ENCODE measurements at regions not wholly inside any gene's neighbourhood (a gene's known extent, or its start where the extent isn't known, plus 50 kb on each side); places are given as distances from the start of the nearest gene placed in this dataset.

GRCh38 chr13:89315287-89315686 lies 1644.1 kb downstream of the SLITRK5 start:
- no peaks in the 10 kb centered on the region for H3K9me3 ChIP-seq
- no peak for DNase-seq (ENCODE audit: low spot score)
- TF ChIP-seq, protein P1, sequence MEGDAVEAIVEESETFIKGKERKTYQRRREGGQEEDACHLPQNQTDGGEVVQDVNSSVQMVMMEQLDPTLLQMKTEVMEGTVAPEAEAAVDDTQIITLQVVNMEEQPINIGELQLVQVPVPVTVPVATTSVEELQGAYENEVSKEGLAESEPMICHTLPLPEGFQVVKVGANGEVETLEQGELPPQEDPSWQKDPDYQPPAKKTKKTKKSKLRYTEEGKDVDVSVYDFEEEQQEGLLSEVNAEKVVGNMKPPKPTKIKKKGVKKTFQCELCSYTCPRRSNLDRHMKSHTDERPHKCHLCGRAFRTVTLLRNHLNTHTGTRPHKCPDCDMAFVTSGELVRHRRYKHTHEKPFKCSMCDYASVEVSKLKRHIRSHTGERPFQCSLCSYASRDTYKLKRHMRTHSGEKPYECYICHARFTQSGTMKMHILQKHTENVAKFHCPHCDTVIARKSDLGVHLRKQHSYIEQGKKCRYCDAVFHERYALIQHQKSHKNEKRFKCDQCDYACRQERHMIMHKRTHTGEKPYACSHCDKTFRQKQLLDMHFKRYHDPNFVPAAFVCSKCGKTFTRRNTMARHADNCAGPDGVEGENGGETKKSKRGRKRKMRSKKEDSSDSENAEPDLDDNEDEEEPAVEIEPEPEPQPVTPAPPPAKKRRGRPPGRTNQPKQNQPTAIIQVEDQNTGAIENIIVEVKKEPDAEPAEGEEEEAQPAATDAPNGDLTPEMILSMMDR (IDR thresholded peaks at IDR 0.05) = no peak
- H3K4me1 ChIP-seq = no peaks in the 10 kb centered on the region
- H3K27ac ChIP-seq = no peak overlapping the region
- H3K27me3 ChIP-seq = no peaks in the 10 kb centered on the region
- H3K4me3 ChIP-seq = no peak overlapping the region
- no peaks in the 10 kb centered on the region for H3K36me3 ChIP-seq

DNA sequence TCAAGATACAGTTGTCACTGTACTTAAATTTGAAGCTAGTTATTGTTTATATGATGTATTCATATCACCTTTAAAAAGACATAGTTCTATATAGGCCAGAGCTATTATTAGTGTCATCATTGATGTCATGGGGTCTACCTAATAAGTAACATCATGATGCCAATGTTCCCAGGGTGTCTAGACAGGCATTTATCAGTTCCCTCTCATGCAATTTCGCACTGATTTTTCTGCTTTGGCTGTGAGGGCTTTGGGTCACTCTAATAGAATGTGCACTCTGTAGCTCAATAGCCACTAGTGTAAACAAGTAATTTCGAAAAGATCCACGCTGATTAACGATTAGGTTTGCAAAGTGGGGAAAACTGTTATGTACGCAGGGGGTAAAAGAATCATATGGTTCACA lies 1651.3 kb downstream of the SLITRK5 start:
- H3K9me3 ChIP-seq = no peaks in the 10 kb centered on the region
- no peak for DNase-seq (ENCODE audit: low spot score)
- no peaks in the 10 kb centered on the region for H3K27me3 ChIP-seq
- H3K27ac ChIP-seq = no peak overlapping the region
- no peak overlapping the region for H3K4me3 ChIP-seq
- no peaks in the 10 kb centered on the region for H3K36me3 ChIP-seq
- TF ChIP-seq, protein P1 (IDR thresholded peaks at IDR 0.05) = no peak
- no peaks in the 10 kb centered on the region for H3K4me1 ChIP-seq

- Histone ChIP-seq H3K27me3 (no peaks in the 10 kb centered on the region), H3K9me3 (no peaks in the 10 kb centered on the region), H3K4me1 (no peaks in the 10 kb centered on the region), H3K27ac (no peak overlapping the region), H3K36me3 (no peaks in the 10 kb centered on the region), H3K4me3 (no peak overlapping the region)
- DNase-seq (ENCODE audit: low spot score) = no peak
- TF ChIP-seq, protein P1 (IDR thresholded peaks at IDR 0.05) = no peak
Observed at GRCh38 chr13:89324582-89324981, 1653.4 kb downstream of the SLITRK5 start.

DNA sequence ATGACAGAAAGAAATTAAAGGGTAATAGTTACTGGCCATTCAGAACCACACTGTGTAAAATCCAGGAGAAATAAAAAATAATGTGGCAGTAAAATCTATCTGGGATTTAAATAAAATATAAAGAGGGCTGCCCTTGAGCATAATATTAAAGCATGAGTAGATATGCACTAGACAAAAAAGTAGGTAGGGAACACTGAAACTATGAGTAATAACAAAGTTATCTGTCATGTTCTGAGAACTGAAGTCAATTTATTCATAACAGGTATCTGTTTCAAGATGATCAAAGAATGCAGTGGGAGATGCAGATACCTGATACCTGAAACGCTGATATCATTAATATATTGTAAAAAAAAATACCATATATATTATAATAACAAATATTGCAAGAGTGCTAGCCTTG lies 1672.0 kb downstream of the SLITRK5 start:
- no peaks in the 10 kb centered on the region for H3K36me3 ChIP-seq
- no peaks in the 10 kb centered on the region for H3K27me3 ChIP-seq
- no peak overlapping the region for H3K27ac ChIP-seq
- TF ChIP-seq, protein P1 (IDR thresholded peaks at IDR 0.05) = no peak
- H3K9me3 ChIP-seq = no peaks in the 10 kb centered on the region
- DNase-seq (ENCODE audit: low spot score) = no peak
- H3K4me1 ChIP-seq = no peaks in the 10 kb centered on the region
- no peak overlapping the region for H3K4me3 ChIP-seq

- TF ChIP-seq, protein P1 (IDR thresholded peaks at IDR 0.05) = no peak
- Histone ChIP-seq H3K27me3 (no peaks in the 10 kb centered on the region), H3K9me3 (no peaks in the 10 kb centered on the region), H3K4me1 (no peaks in the 10 kb centered on the region), H3K36me3 (no peaks in the 10 kb centered on the region), H3K4me3 (no peak overlapping the region), H3K27ac (no peak overlapping the region)
- DNase-seq (ENCODE audit: low spot score) = no peak
Observed at GRCh38 chr13:89352384-89352783, 1681.2 kb downstream of the SLITRK5 start.

- Histone ChIP-seq H3K36me3 (no peaks in the 10 kb centered on the region), H3K4me1 (no peaks in the 10 kb centered on the region), H3K9me3 (no peaks in the 10 kb centered on the region), H3K4me3 (no peak overlapping the region), H3K27me3 (no peaks in the 10 kb centered on the region), H3K27ac (no peak overlapping the region)
- no peak for DNase-seq (ENCODE audit: low spot score)
- TF ChIP-seq, protein P1 (IDR thresholded peaks at IDR 0.05) = peak in 1 of 2 donors; percentile 18
Observed at GRCh38 chr13:89361909-89362308, 1690.7 kb downstream of the SLITRK5 start.

All from right atrium auricular region (tissue), 2 donors.